ENCODE measurements at regions not wholly inside any gene's neighbourhood (a gene's known extent, or its start where the extent isn't known, plus 50 kb on each side); places are given as distances from the start of the nearest gene placed in this dataset.
A peak's percentile ranks its signal among the peaks of the same experiment; 100 is the strongest.

- TF ChIP-seq ZBTB33 (IDR thresholded peaks at IDR 0.05) (no peak), EGR1 (IDR thresholded peaks at IDR 0.05; ENCODE audit: low read depth in 2 of 2) (no peak), REST (IDR thresholded peaks at IDR 0.05) (peak; percentile 23), NR2F2 (IDR thresholded peaks at IDR 0.05) (peak; percentile 95)
Observed at GRCh38 chr4:129900430-129900953, 804.5 kb downstream of the C4orf33 start (continued).

- H3K4me1 ChIP-seq (ENCODE audit: control insufficient read depth in 4 of 4, insufficient read depth in 4 of 4, low read length in 3 of 4) = peaks cover 13 to 20% (median 15%) of the 10 kb centered on the region in 4 donors
- TF ChIP-seq HNF4A (conservative IDR thresholded peaks at IDR 0.05) (peak; percentile 49 to 88), FOXA2 (IDR thresholded peaks at IDR 0.05) (no peak), SP1 (IDR thresholded peaks at IDR 0.05) (peak; percentile 37), HNF4G (IDR thresholded peaks at IDR 0.05) (peak; percentile 51)
- no peaks in the 10 kb centered on the region for H3K27me3 ChIP-seq (ENCODE audit: control insufficient read depth in 4 of 4, insufficient read depth in 4 of 4, low read length in 3 of 4)
- DNase-seq (ENCODE audit: low spot score) = no peak
- H3K4me3 ChIP-seq (ENCODE audit: low read depth in 1 of 3, low read length in 3 of 3) = no peak overlapping the region
- no peak overlapping the region for H3K27ac ChIP-seq (ENCODE audit: low read depth in 1 of 2, low read length in 2 of 2)
- WGBS = 0% methylated on average over 1 of the region's 1 CpG
- H3K36me3 ChIP-seq (ENCODE audit: control insufficient read depth in 4 of 4, insufficient read depth in 3 of 4, low read depth in 1 of 4, low read length in 3 of 4) = no peaks in the 10 kb centered on the region
- H3K9ac ChIP-seq (ENCODE audit: low read depth in 1 of 2, low read length in 2 of 2) = no peak overlapping the region
- H3K9me3 ChIP-seq (ENCODE audit: control insufficient read depth in 4 of 4, low read length in 3 of 4) = no peaks in the 10 kb centered on the region
Observed at GRCh38 chr4:129901205-129901604, 805.3 kb downstream of the C4orf33 start.

GRCh38 chr4:129903861-129904260, 807.9 kb downstream of the C4orf33 start:
- Histone ChIP-seq H3K9me3 (ENCODE audit: control insufficient read depth in 4 of 4, low read length in 3 of 4) (no peaks in the 10 kb centered on the region), H3K36me3 (ENCODE audit: control insufficient read depth in 4 of 4, insufficient read depth in 3 of 4, low read depth in 1 of 4, low read length in 3 of 4) (no peaks in the 10 kb centered on the region), H3K4me1 (ENCODE audit: control insufficient read depth in 4 of 4, insufficient read depth in 4 of 4, low read length in 3 of 4) (peaks cover 13 to 20% (median 15%) of the 10 kb centered on the region in 4 donors), H3K27ac (ENCODE audit: low read depth in 1 of 2, low read length in 2 of 2) (no peak overlapping the region), H3K9ac (ENCODE audit: low read depth in 1 of 2, low read length in 2 of 2) (no peak overlapping the region), H3K4me3 (ENCODE audit: low read depth in 1 of 3, low read length in 3 of 3) (no peak overlapping the region), H3K27me3 (ENCODE audit: control insufficient read depth in 4 of 4, insufficient read depth in 4 of 4, low read length in 3 of 4) (no peaks in the 10 kb centered on the region)
- TF ChIP-seq RXRA (IDR thresholded peaks at IDR 0.05) (no peak), JUND (IDR thresholded peaks at IDR 0.05) (no peak)
- 97% methylated on average over 8 of the region's 8 CpGs for WGBS
- DNase-seq (ENCODE audit: low spot score) = no peak

- Histone ChIP-seq H3K4me1 (ENCODE audit: control insufficient read depth in 4 of 4, insufficient read depth in 4 of 4, low read length in 3 of 4) (peaks cover 8 to 12% (median 9%) of the 10 kb centered on the region in 4 donors), H3K27me3 (ENCODE audit: control insufficient read depth in 4 of 4, insufficient read depth in 4 of 4, low read length in 3 of 4) (no peaks in the 10 kb centered on the region), H3K27ac (ENCODE audit: low read depth in 1 of 2, low read length in 2 of 2) (no peak overlapping the region), H3K4me3 (ENCODE audit: low read depth in 1 of 3, low read length in 3 of 3) (no peak overlapping the region), H3K9me3 (ENCODE audit: control insufficient read depth in 4 of 4, low read length in 3 of 4) (no peaks in the 10 kb centered on the region), H3K36me3 (ENCODE audit: control insufficient read depth in 4 of 4, insufficient read depth in 3 of 4, low read depth in 1 of 4, low read length in 3 of 4) (no peaks in the 10 kb centered on the region), H3K9ac (ENCODE audit: low read depth in 1 of 2, low read length in 2 of 2) (no peak overlapping the region)
- no peak for TF ChIP-seq HNF4G (IDR thresholded peaks at IDR 0.05)
- no peak for TF ChIP-seq FOXA2 (IDR thresholded peaks at IDR 0.05)
- no peak for TF ChIP-seq GABPA (IDR thresholded peaks at IDR 0.05 in 1 of 2, conservative IDR thresholded peaks at IDR 0.05 in 1 of 2)
- TF ChIP-seq JUND (IDR thresholded peaks at IDR 0.05) = no peak
- TF ChIP-seq SP1 (IDR thresholded peaks at IDR 0.05) = no peak
- TF ChIP-seq NR2F2 (IDR thresholded peaks at IDR 0.05) = no peak
- TF ChIP-seq HNF4A (conservative IDR thresholded peaks at IDR 0.05) = no peak
- no peak for TF ChIP-seq CTCF (IDR thresholded peaks at IDR 0.05; ENCODE audit: low read depth, low read length, missing input control)
- no peak for TF ChIP-seq YY1 (IDR thresholded peaks at IDR 0.05)
- no peak for TF ChIP-seq RXRA (IDR thresholded peaks at IDR 0.05)
- no peak for TF ChIP-seq RAD21 (IDR thresholded peaks at IDR 0.05)
- TF ChIP-seq MAX (IDR thresholded peaks at IDR 0.05) = no peak
- TF ChIP-seq EGR1 (IDR thresholded peaks at IDR 0.05; ENCODE audit: low read depth in 2 of 2) = no peak
- no peak for TF ChIP-seq ZBTB33 (IDR thresholded peaks at IDR 0.05)
- TF ChIP-seq TAF1 (conservative IDR thresholded peaks at IDR 0.05) = no peak
- 59% methylated on average over 1 of the region's 1 CpG for WGBS
- DNase-seq (ENCODE audit: low spot score) = no peak
Observed at GRCh38 chr4:129905256-129905655, 809.3 kb downstream of the C4orf33 start.
